ENCODE measurements at regions not wholly inside any gene's neighbourhood (a gene's known extent, or its start where the extent isn't known, plus 50 kb on each side); places are given as distances from the start of the nearest gene placed in this dataset.

DNA sequence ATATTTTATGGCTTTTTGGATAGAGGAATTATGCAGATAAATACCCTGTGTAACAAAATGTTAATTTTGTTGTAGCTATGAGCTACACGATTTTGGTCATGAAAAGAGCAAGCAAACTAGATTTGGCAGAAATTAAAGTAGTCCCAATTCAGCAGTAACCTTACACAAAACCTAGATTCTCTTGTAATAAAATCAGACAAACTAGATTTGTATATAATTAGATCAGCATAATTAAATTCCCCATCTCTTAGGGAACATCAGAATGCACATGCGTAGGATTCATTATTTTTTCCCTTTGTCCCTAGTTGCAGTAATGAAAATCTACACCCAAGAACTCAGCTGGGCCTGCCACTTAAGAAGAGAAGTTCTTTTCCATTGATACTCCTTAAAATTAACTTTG, 1879.2 kb upstream of the CDH9 start:
- ChIA-PET POLR2A (no interaction called here), CTCF (no interaction called here)
- no peaks in the 10 kb centered on the region for H3K27me3 ChIP-seq (ENCODE audit: control insufficient read depth in 2 of 2, insufficient read depth in 2 of 2, low read length in 2 of 2)
- DNase-seq (ENCODE audit: low read depth, low spot score), result no peak
- no peak overlapping the region for H2AFZ ChIP-seq (ENCODE audit: low read depth, low read length)
- H4K20me1 ChIP-seq (replicated peaks; ENCODE audit: control insufficient read depth, extremely low read depth, insufficient read depth, low read length), result no peaks in the 10 kb centered on the region
- no TSS peak for BruUV-seq (replicated peaks)
- no peaks in the 10 kb centered on the region for H3K36me3 ChIP-seq (ENCODE audit: control insufficient read depth in 2 of 2, extremely low read depth in 1 of 2, insufficient read depth in 2 of 2, low read length in 2 of 2)
- no peak for FAIRE-seq
- no peak overlapping the region for H3K4me2 ChIP-seq (ENCODE audit: insufficient read depth, low read length)
- no peak overlapping the region for H3K9ac ChIP-seq (replicated peaks; ENCODE audit: extremely low read depth, insufficient read depth, low read length)
- H3K79me2 ChIP-seq (ENCODE audit: control insufficient read depth, insufficient read depth, low read length), result no peaks in the 10 kb centered on the region
- TF ChIP-seq GATA2 (IDR thresholded peaks at IDR 0.05; ENCODE audit: insufficient read depth, insufficient read length, low read depth, low read length) (no peak), FOS (IDR thresholded peaks at IDR 0.05; ENCODE audit: borderline replicate concordance, insufficient read depth, low read length) (no peak), POLR2A (IDR thresholded peaks at IDR 0.05; ENCODE audit: low read depth, low read length) (no peak), POLR2AphosphoS5 (IDR thresholded peaks at IDR 0.05; ENCODE audit: insufficient read depth, low read depth, low read length) (no peak), MYC (IDR thresholded peaks at IDR 0.05; ENCODE audit: low read depth, low read length) (no peak), JUN (IDR thresholded peaks at IDR 0.05; ENCODE audit: borderline replicate concordance, insufficient read depth, insufficient read length, low read depth) (no peak), EZH2 (IDR thresholded peaks at IDR 0.05; ENCODE audit: borderline replicate concordance, low read depth, low read length, severe bottlenecking) (no peak)
- TF ChIP-seq, protein P1, sequence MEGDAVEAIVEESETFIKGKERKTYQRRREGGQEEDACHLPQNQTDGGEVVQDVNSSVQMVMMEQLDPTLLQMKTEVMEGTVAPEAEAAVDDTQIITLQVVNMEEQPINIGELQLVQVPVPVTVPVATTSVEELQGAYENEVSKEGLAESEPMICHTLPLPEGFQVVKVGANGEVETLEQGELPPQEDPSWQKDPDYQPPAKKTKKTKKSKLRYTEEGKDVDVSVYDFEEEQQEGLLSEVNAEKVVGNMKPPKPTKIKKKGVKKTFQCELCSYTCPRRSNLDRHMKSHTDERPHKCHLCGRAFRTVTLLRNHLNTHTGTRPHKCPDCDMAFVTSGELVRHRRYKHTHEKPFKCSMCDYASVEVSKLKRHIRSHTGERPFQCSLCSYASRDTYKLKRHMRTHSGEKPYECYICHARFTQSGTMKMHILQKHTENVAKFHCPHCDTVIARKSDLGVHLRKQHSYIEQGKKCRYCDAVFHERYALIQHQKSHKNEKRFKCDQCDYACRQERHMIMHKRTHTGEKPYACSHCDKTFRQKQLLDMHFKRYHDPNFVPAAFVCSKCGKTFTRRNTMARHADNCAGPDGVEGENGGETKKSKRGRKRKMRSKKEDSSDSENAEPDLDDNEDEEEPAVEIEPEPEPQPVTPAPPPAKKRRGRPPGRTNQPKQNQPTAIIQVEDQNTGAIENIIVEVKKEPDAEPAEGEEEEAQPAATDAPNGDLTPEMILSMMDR (IDR thresholded peaks at IDR 0.05; ENCODE audit: extremely low read depth in 1 of 2, insufficient read depth in 1 of 2, low read depth in 1 of 2, low read length in 2 of 2), result no peak
- TF ChIP-seq, protein P2, sequence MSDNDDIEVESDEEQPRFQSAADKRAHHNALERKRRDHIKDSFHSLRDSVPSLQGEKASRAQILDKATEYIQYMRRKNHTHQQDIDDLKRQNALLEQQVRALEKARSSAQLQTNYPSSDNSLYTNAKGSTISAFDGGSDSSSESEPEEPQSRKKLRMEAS (IDR thresholded peaks at IDR 0.05; ENCODE audit: insufficient read depth, insufficient read length), result no peak
- dilution Hi-C loops (cut with MboI; ENCODE audit: extremely low pct_ligation_motif_present, low sequenced_read_pairs), result no loop called here
- H3K4me1 ChIP-seq (ENCODE audit: control insufficient read depth, extremely low read depth, insufficient read depth, low read length), result no peaks in the 10 kb centered on the region
- no peaks in the 10 kb centered on the region for H3K9me1 ChIP-seq (replicated peaks; ENCODE audit: control insufficient read depth, extremely low read depth, insufficient read depth, low read length)
- H3K9me3 ChIP-seq (replicated peaks; ENCODE audit: control insufficient read depth, insufficient read depth, low read length), result peaks cover 3% of the 10 kb centered on the region
- no peak overlapping the region for H3K27ac ChIP-seq (ENCODE audit: insufficient read depth, low read depth, low read length)
- intact Hi-C loops (cut with micrococcal nuclease), result no loop called here
- H3K4me3 ChIP-seq (replicated peaks in 1 of 3; ENCODE audit: insufficient read depth in 1 of 3, low read depth in 1 of 3, low read length in 3 of 3), result no peak overlapping the region

Data from endothelial cell of umbilical vein (primary cell).